ENCODE measurements at regions not wholly inside any gene's neighbourhood (a gene's known extent, or its start where the extent isn't known, plus 50 kb on each side); places are given as distances from the start of the nearest gene placed in this dataset.
"Not testable (repeated sequence)": the region's sequence is repeated elsewhere in the genome, so short reads cannot be mapped to it uniquely, and the experiment has no call there.

GRCh38 chr6:145082359-145082758 lies 653.0 kb downstream of the EPM2A start:
- DNase-seq = no peak

- no peak for DNase-seq
Measured at GRCh38 chr6:145086197-145086596, 649.1 kb downstream of the EPM2A start.

- DNase-seq = no peak
Measured at GRCh38 chr6:145087034-145087433, 648.3 kb downstream of the EPM2A start.

GRCh38 chr6:145090801-145091585 lies 644.3 kb downstream of the EPM2A start:
- no peak for DNase-seq

- DNase-seq = no peak
Measured at GRCh38 chr6:145091586-145092142, 643.7 kb downstream of the EPM2A start.

GRCh38 chr6:145092554-145092953 lies 642.8 kb downstream of the EPM2A start:
- no peak for DNase-seq

- no peak for DNase-seq
Measured at GRCh38 chr6:145093226-145093625, 642.1 kb downstream of the EPM2A start.

DNA sequence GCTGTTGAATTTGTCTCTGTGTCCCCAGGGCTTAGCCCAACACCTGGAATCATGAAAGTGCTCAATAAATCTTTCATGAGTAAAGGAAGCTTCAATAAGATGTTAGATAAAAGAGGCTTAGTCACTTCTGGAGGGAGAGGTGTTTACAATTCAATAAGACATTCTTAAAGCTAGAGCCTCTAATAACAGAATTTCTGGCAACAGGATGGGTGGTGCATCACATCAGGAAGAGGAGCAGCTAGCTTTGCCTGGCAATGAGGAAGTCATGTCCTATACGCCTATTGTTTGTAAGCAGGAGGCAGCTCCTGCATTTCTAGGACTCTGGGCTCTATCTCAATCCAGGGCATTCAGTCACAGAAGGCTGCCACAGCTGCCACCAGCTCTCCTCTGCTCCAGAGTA lies 638.5 kb downstream of the EPM2A start:
- DNase-seq = no peak

GRCh38 chr6:145098127-145098526 lies 637.2 kb downstream of the EPM2A start:
- DNase-seq = not testable (repeated sequence)

GRCh38 chr6:145099713-145100112 lies 635.6 kb downstream of the EPM2A start:
- DNase-seq = no peak

DNA sequence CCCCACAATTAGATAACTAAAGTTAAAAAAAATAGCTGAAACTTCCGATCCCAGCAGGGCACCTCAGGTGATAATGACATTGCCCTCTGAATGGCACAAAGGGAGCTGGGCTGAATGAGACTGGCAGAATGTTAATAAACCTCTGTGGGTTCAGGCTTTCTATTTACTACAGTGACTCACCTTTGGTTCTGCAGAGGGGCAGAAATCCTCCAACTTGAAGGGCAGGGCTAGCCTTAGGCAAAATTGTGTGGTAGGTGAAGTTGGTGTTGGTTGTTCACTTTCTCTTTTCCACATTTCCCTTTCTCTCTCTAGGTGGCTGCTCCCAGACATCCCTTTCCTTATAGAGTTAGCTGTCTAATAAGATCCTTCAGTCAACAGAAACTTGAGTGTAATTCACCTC lies 625.2 kb downstream of the EPM2A start:
- no peak for DNase-seq

DNA sequence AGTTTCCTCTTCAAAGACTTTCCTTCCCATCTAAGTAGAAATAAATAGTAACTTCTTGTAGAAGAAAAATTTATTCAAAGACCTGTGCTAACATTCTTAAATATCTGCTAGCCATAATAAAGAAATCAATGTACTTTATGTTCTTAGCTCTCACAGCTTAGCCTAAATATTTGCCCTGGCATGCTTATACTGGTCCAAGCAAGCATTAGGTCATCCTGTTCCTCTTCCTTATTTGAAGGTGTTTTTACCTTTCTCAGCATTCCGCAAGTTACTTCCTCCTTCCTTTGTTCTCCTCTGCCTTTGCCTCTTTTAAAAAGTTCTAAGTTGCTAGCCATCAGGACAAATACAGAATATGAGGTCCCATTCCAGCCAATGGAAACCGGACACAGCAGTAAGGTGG lies 623.9 kb downstream of the EPM2A start:
- not testable (repeated sequence) for DNase-seq

GRCh38 chr6:145112711-145113148 lies 622.6 kb downstream of the EPM2A start:
- DNase-seq = no peak

DNA sequence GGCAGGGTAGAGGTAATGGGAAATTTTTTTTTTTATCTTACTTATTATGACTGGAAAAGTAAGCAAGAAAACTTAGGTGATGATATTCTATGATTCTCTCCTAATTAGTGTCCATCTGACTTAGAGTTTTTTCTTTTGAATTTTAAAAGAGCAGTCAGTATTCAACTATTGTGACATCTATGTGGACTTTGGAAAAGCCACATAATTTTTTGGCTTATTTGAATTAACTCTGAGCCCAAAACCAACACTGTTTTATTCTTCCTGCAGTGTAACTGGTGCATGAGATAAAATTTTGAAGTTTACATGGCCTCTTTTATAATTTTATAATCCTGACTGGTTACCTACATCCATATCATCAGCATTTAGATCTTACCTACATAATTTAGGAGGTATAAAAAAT lies 619.7 kb downstream of the EPM2A start:
- DNase-seq = no peak

DNA sequence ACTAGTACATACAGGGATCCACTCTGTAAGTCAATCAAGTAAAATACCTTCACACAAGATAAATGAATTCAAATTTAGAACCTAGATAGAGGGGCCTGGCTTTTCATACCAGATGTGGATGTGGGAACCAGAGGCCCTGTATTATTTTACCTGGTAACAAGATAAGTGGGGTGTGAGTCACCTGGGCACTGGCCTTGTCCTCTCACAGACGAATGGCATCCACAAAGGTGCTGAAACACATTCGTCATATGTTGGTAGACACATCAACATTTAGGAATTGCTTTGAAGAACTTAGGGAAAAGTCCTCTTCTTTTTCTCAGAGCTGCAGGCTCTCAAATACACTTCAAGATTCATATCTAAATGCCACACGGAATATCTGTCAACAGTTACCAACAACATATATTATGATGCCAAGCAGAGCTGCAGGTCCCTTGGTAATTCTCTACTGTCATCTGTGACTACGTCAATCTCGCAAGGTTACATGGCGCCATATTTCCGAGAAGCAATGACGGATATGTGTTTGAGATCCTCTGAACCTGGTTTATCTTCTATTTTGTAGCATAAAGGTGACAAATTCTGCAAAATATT lies 618.6 kb downstream of the EPM2A start:
- no peak for DNase-seq

- no peak for DNase-seq
Measured at GRCh38 chr6:145118224-145118623, 617.1 kb downstream of the EPM2A start.

GRCh38 chr6:145119081-145119480 lies 616.2 kb downstream of the EPM2A start:
- no peak for DNase-seq

GRCh38 chr6:145132709-145133108 lies 602.6 kb downstream of the EPM2A start:
- DNase-seq = no peak

- DNase-seq = no peak
Measured at GRCh38 chr6:145135702-145136101, 599.6 kb downstream of the EPM2A start.

DNA sequence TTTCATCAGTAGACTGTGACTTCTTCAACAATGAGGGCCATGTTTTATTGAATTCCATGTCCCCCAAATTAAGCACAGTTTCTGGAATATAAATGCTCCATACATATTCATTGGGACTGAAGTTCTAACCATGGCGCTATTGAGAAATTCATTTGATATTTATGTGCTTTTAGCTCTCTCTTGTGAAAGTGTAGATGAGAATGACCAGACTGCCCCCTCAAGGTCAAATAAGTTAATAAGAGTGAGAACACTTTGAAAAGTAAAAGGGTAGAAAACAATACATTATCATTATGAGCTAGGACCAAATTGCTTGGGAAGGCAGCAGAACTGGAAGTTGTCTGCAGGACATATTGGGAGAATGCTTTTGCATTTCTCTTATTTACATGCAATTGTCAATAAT lies 597.9 kb downstream of the EPM2A start:
- no peak for DNase-seq

DNA sequence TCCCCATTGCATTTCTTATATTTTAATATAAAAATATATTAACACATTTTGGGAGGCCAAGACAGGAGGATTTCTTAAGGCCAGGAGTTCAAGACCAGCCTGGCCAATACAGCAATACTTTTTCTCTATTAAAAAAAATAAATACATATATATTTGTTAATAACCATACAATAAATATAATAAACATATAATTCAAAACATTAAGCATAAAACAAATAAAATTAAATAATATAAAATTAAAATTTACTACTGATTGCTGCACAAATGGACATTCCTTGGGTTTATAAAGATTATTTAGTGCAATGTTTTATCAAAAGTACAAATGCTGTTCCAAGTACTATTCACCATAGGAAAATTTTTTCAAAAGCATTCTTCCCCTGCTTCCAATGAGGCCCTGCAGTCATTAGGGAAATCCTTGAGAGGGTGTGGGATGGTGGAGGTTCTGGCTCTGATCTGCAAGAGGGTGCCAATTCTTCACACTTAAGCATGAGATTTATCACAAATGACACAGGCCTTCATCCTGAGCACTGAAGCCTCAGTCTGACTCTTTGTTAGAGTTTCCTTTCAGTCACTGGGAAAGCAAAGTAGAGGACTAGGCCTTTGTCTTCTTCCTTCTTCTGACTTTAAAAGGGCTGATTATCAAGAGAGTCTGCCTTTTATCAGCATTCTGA lies 596.7 kb downstream of the EPM2A start:
- no peak for DNase-seq

GRCh38 chr6:145139140-145139850 lies 596.0 kb downstream of the EPM2A start:
- no peak for DNase-seq

DNA sequence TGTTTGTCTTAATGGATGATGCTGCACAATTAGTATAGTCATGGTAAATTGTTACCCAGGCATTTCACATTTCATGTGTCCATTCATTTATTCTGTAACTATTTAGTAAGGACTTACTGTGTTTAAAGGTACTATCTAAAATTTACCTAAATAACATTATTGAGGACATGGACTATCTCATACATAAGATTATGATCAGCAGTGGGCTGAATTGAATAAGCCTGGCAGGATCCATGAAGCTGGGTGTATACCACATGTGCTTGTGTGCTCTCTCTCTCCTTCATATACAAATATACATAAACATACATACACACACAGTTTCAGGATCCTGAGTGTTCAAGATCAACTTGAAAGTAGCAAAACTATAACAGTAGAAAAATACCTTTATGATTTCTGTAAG lies 595.4 kb downstream of the EPM2A start:
- no peak for DNase-seq
